ENCODE measurements at regions not wholly inside any gene's neighbourhood (a gene's known extent, or its start where the extent isn't known, plus 50 kb on each side); places are given as distances from the start of the nearest gene placed in this dataset.
"Not testable (repeated sequence)": the region's sequence is repeated elsewhere in the genome, so short reads cannot be mapped to it uniquely, and the experiment has no call there.

GRCh38 chr3:96646596-96646995 lies 167.8 kb upstream of the EPHA6 start:
- Histone ChIP-seq H3K23ac (ENCODE audit: low read length) (no peak overlapping the region), H3K4me3 (ENCODE audit: low read depth, low read length) (no peak overlapping the region), H2BK120ac (ENCODE audit: insufficient read depth, low read length, poor library complexity) (no peak overlapping the region), H3K4ac (ENCODE audit: low read depth, low read length) (no peak overlapping the region), H2BK12ac (ENCODE audit: low read length) (no peak overlapping the region), H2AFZ (ENCODE audit: insufficient read depth, low read length, poor library complexity) (no peak overlapping the region), H4K12ac (ENCODE audit: low read depth, low read length) (no peak overlapping the region), H3K27me3 (ENCODE audit: insufficient read depth, low read length) (no peaks in the 10 kb centered on the region), H3K14ac (ENCODE audit: low read length) (no peak overlapping the region), H3K4me2 (ENCODE audit: low read length) (no peak overlapping the region), H2AK5ac (ENCODE audit: low read length) (no peak overlapping the region), H3K79me1 (ENCODE audit: low read length) (no peaks in the 10 kb centered on the region), H3K4me1 (ENCODE audit: control insufficient read depth in 1 of 2, insufficient read depth in 2 of 2, low read length in 2 of 2) (no peaks in the 10 kb centered on the region), H4K8ac (ENCODE audit: low read depth, low read length) (no peak overlapping the region), H3K18ac (ENCODE audit: low read length) (no peak overlapping the region), H3K9ac (ENCODE audit: low read length) (no peak overlapping the region), H3K27ac (ENCODE audit: low read depth, low read length) (no peak overlapping the region), H3K9me3 (ENCODE audit: insufficient read depth, low read depth, low read length) (peaks cover 3% of the 10 kb centered on the region), H3K36me3 (ENCODE audit: control insufficient read depth in 1 of 2, insufficient read depth in 2 of 2, low read length in 2 of 2) (no peaks in the 10 kb centered on the region), H4K91ac (ENCODE audit: low read depth, low read length) (no peak overlapping the region), H3K79me2 (ENCODE audit: control insufficient read depth, insufficient read depth, low read length, poor library complexity) (no peaks in the 10 kb centered on the region), H2BK5ac (ENCODE audit: low read depth, low read length, poor library complexity) (no peak overlapping the region)
- no peak for DNase-seq
- WGBS (ENCODE audit: extremely low coverage, insufficient coverage, insufficient read length), result no CpG with 5 or more reads among the region's 20 CpGs

GRCh38 chr3:96657710-96658109 lies 156.7 kb upstream of the EPHA6 start:
- no peak overlapping the region for H3K4me3 ChIP-seq (ENCODE audit: low read depth, low read length)
- H2BK120ac ChIP-seq (ENCODE audit: insufficient read depth, low read length, poor library complexity), result no peak overlapping the region
- no peak overlapping the region for H2AK5ac ChIP-seq (ENCODE audit: low read length)
- H2BK12ac ChIP-seq (ENCODE audit: low read length), result no peak overlapping the region
- H3K79me1 ChIP-seq (ENCODE audit: low read length), result no peaks in the 10 kb centered on the region
- no peak overlapping the region for H3K23ac ChIP-seq (ENCODE audit: low read length)
- H3K27ac ChIP-seq (ENCODE audit: low read depth, low read length), result no peak overlapping the region
- H3K9ac ChIP-seq (ENCODE audit: low read length), result no peak overlapping the region
- no peaks in the 10 kb centered on the region for H3K79me2 ChIP-seq (ENCODE audit: control insufficient read depth, insufficient read depth, low read length, poor library complexity)
- H2AFZ ChIP-seq (ENCODE audit: insufficient read depth, low read length, poor library complexity), result no peak overlapping the region
- no peak overlapping the region for H2BK5ac ChIP-seq (ENCODE audit: low read depth, low read length, poor library complexity)
- H3K27me3 ChIP-seq (ENCODE audit: insufficient read depth, low read length), result no peaks in the 10 kb centered on the region
- H3K4me1 ChIP-seq (ENCODE audit: control insufficient read depth in 1 of 2, insufficient read depth in 2 of 2, low read length in 2 of 2), result no peaks in the 10 kb centered on the region
- H4K8ac ChIP-seq (ENCODE audit: low read depth, low read length), result no peak overlapping the region
- H3K36me3 ChIP-seq (ENCODE audit: control insufficient read depth in 1 of 2, insufficient read depth in 2 of 2, low read length in 2 of 2), result no peaks in the 10 kb centered on the region
- H4K12ac ChIP-seq (ENCODE audit: low read depth, low read length), result no peak overlapping the region
- no peak overlapping the region for H3K4ac ChIP-seq (ENCODE audit: low read depth, low read length)
- no peak overlapping the region for H3K4me2 ChIP-seq (ENCODE audit: low read length)
- no peak overlapping the region for H4K91ac ChIP-seq (ENCODE audit: low read depth, low read length)
- H3K9me3 ChIP-seq (ENCODE audit: insufficient read depth, low read depth, low read length), result peaks cover 1% of the 10 kb centered on the region
- no peak overlapping the region for H3K18ac ChIP-seq (ENCODE audit: low read length)
- no peak overlapping the region for H3K14ac ChIP-seq (ENCODE audit: low read length)
- WGBS (ENCODE audit: extremely low coverage, insufficient coverage, insufficient read length), result no CpG with 5 or more reads among the region's 8 CpGs
- DNase-seq, result no peak

GRCh38 chr3:96671861-96672595 lies 142.4 kb upstream of the EPHA6 start:
- DNase-seq; H4K91ac ChIP-seq (ENCODE audit: low read depth, low read length); H2AK5ac ChIP-seq (ENCODE audit: low read length); H3K36me3 ChIP-seq (ENCODE audit: control insufficient read depth in 1 of 2, insufficient read depth in 2 of 2, low read length in 2 of 2); H3K14ac ChIP-seq (ENCODE audit: low read length); H2BK5ac ChIP-seq (ENCODE audit: low read depth, low read length, poor library complexity); H3K4me1 ChIP-seq (ENCODE audit: control insufficient read depth in 1 of 2, insufficient read depth in 2 of 2, low read length in 2 of 2); H2AFZ ChIP-seq (ENCODE audit: insufficient read depth, low read length, poor library complexity); H3K27ac ChIP-seq (ENCODE audit: low read depth, low read length); H3K23ac ChIP-seq (ENCODE audit: low read length); H3K9me3 ChIP-seq (ENCODE audit: insufficient read depth, low read depth, low read length); H3K4me3 ChIP-seq (ENCODE audit: low read depth, low read length); H2BK120ac ChIP-seq (ENCODE audit: insufficient read depth, low read length, poor library complexity); H3K4ac ChIP-seq (ENCODE audit: low read depth, low read length); H3K18ac ChIP-seq (ENCODE audit: low read length); H3K27me3 ChIP-seq (ENCODE audit: insufficient read depth, low read length); H3K79me1 ChIP-seq (ENCODE audit: low read length); H4K12ac ChIP-seq (ENCODE audit: low read depth, low read length); H3K9ac ChIP-seq (ENCODE audit: low read length); H3K79me2 ChIP-seq (ENCODE audit: control insufficient read depth, insufficient read depth, low read length, poor library complexity); H2BK12ac ChIP-seq (ENCODE audit: low read length); H4K8ac ChIP-seq (ENCODE audit: low read depth, low read length); H3K4me2 ChIP-seq (ENCODE audit: low read length): not testable (repeated sequence)
- no CpG with 5 or more reads among the region's 7 CpGs for WGBS (ENCODE audit: extremely low coverage, insufficient coverage, insufficient read length)

GRCh38 chr3:96677156-96677555 lies 137.2 kb upstream of the EPHA6 start:
- Histone ChIP-seq H3K36me3 (ENCODE audit: control insufficient read depth in 1 of 2, insufficient read depth in 2 of 2, low read length in 2 of 2) (no peaks in the 10 kb centered on the region), H3K27ac (ENCODE audit: low read depth, low read length) (no peak overlapping the region), H3K4me3 (ENCODE audit: low read depth, low read length) (no peak overlapping the region), H3K23ac (ENCODE audit: low read length) (no peak overlapping the region), H3K4me1 (ENCODE audit: control insufficient read depth in 1 of 2, insufficient read depth in 2 of 2, low read length in 2 of 2) (no peaks in the 10 kb centered on the region), H3K4me2 (ENCODE audit: low read length) (no peak overlapping the region), H2BK120ac (ENCODE audit: insufficient read depth, low read length, poor library complexity) (no peak overlapping the region), H2BK5ac (ENCODE audit: low read depth, low read length, poor library complexity) (no peak overlapping the region), H3K79me2 (ENCODE audit: control insufficient read depth, insufficient read depth, low read length, poor library complexity) (no peaks in the 10 kb centered on the region), H3K27me3 (ENCODE audit: insufficient read depth, low read length) (no peaks in the 10 kb centered on the region), H3K79me1 (ENCODE audit: low read length) (no peaks in the 10 kb centered on the region), H2AK5ac (ENCODE audit: low read length) (no peak overlapping the region), H3K9me3 (ENCODE audit: insufficient read depth, low read depth, low read length) (no peaks in the 10 kb centered on the region), H4K91ac (ENCODE audit: low read depth, low read length) (no peak overlapping the region), H3K18ac (ENCODE audit: low read length) (no peak overlapping the region), H4K12ac (ENCODE audit: low read depth, low read length) (no peak overlapping the region), H3K14ac (ENCODE audit: low read length) (no peak overlapping the region), H2BK12ac (ENCODE audit: low read length) (no peak overlapping the region), H4K8ac (ENCODE audit: low read depth, low read length) (no peak overlapping the region), H3K4ac (ENCODE audit: low read depth, low read length) (no peak overlapping the region), H3K9ac (ENCODE audit: low read length) (no peak overlapping the region), H2AFZ (ENCODE audit: insufficient read depth, low read length, poor library complexity) (no peak overlapping the region)
- DNase-seq, result no peak
- WGBS (ENCODE audit: extremely low coverage, insufficient coverage, insufficient read length), result no CpG with 5 or more reads among the region's 1 CpG

Data from trophoblast cell (in vitro differentiated cells and primary cell).